IPS-NIHi7 (cell line): ENCODE measurements at regions not wholly inside any gene's neighbourhood (a gene's known extent, or its start where the extent isn't known, plus 50 kb on each side); places are given as distances from the start of the nearest gene placed in this dataset.

Experiments
- DNase-seq: peaks from one replicate; pipeline ENCODE4 v3.0.0; 2012; ENCODE audit warnings: mixed read lengths; ENCODE audit errors: extremely low spot score

DNA sequence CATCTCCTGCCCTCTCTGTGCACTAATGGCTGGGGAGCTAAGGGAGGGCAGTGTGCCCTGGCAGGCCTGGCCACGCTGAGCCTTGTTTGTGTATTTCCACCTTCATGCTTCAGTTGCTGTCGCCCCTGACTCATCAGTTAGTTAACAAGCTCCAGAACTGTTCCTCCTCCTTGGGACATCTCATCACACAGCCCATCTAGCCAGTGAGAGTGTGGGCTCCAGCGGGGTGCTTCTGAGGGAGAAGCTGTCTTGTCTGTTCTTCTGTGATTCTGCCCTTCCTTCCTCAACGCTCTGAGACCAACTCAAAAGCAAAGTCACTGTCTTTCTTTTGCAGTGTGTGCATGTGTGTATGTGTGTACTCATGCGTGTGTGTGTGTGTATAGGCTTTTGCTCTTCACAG, 58.3 kb upstream of the CPEB4 start:
- DNase-seq = no peak

DNA sequence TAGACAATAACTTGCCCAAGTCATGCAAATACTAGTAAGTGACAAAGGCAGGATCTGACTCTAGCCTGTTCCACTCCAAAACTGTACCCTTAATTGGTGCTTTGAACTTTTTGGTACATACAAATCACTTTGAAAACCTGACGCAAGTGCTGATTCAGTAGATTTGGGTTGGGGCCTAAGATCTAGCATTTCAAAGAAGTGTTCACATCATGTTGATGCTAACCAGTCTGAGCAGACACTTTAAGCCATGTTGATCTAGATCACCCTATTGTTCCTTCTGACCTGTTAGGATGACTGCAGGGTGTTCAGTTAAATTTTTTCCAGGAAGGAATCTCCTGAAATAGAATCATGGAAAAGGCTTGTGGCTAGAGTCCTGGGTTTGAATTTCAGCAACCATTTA, 57.7 kb upstream of the CPEB4 start:
- DNase-seq = no peak

DNA sequence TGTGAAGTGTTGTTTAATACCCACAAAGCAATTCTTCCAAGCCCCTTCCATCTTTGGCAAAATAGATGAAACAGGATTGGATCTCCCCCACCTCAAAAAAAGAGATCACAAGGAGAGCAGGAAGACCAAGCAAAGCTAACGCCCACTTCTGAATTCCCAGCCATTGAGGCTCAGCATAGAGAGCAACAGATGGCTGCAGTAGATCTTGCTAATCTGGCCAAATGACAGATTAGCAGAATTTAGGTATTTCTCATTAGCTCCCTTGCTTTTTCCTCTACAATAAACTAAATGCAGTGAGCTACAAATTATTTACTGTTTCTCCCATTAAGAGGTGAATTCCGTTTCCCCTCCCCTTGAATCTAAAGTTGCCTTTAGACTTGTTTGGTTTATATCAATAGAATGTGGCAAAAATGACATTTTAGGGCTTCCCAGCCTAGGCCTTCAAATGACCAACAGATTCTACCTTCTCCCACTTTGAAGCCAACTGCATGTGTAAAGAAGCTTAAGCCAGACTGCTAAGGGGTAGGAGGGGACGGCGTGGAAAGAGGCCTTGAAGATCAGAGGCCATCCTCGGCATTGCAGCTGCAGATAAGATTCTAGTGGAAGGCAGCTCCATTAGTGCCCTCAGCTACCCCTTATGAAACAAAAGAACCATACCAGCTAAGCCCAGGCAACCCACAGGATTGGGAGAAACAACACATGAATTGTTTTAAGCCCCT, 56.8 kb upstream of the CPEB4 start:
- DNase-seq = no peak

DNA sequence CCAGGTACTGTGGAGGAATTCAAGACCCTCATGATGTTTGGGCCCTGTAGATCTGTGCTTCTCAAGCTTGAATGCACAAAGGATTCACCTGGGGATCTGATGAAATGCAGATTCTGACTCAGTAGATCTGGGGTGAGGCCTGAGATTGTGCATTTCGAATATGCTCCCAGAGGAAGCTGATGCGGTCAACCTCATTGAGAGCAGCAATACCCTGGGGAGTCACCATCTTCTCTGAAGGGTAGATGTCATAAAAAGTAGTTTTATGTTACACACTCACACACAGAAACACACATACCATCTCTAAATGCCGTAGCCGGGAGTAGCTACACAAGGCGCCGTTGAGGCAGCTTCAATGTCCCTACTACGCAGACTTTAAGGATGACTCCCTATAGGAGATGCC, 55.8 kb upstream of the CPEB4 start:
- no peak for DNase-seq

DNA sequence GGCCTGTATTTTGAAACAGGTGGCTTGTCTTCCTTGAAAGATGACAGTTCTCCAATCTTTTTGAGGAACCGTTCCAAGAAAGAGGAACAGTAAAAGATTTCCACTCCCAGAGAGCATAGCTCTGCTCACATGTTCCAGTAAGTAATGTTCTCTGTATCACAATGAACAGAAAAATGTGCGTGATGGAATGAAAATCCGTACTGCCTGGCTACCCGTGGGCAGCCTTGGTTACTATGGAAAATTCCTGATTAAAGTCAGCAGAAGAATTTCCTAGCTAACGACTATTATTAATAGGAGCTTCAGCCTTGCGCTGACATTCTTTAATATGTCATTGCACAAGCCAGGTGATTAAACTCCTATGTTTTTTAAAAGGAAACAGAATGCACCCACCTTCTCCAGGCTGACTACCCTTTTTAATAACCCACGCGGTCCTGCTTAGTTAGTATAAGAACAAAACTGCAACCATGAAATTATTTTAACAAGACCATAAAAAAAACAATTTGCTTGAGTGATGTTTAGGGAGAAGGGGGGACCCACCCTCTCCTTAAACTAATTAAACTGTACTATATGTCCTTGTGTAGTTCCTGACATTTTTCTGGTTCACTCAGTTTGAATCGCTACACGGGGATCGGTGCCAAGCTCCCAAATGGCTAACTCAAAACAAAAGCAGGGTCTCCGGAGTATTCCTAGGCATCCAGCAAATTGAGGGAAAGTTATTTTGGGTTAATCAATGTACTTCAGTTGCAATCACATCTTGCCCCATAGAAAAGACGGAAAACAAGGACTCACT, 54.8 kb upstream of the CPEB4 start:
- DNase-seq = no peak

DNA sequence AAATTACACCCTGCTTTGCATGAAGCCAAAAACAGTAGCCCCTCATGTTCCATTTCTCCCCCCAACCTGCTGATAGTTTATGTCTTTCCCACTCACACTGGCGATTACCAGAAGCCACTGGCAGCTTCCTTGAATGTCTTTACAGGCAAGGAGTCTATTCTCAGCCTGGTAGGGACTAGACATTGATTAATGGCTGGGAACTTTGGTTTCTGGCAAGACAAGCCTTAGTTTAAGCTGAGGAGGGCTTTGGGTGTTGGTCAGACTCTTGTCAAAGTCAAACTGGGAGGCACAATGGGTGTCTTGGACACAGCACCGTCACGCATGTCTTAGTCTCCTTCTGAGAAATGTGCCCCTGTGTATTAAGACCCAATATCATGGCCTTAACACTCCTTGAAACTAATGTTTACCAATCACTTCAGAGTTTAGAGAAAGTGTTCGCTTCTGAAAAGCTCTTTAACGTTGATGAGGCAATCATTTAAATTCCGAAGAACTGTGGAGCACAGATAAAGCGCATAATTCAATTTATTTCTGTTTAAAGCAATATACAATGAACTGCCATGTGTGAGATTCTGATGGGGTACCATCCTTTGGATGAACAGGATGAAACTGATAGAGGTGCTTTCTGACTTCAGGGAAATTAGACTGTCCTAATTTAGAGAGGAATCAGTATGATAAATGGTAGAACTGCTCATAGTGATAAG, 53.9 kb upstream of the CPEB4 start:
- DNase-seq = no peak

- DNase-seq = no peak
These were observed 53.0 kb upstream of the CPEB4 start for GRCh38 chr5:173835131-173835530.

GRCh38 chr5:173835661-173836060, 52.5 kb upstream of the CPEB4 start:
- no peak for DNase-seq

- DNase-seq = no peak
These were observed 50.5 kb upstream of the CPEB4 start for GRCh38 chr5:173837654-173838053.
